ENCODE measurements at regions not wholly inside any gene's neighbourhood (a gene's known extent, or its start where the extent isn't known, plus 50 kb on each side); places are given as distances from the start of the nearest gene placed in this dataset.

DNA sequence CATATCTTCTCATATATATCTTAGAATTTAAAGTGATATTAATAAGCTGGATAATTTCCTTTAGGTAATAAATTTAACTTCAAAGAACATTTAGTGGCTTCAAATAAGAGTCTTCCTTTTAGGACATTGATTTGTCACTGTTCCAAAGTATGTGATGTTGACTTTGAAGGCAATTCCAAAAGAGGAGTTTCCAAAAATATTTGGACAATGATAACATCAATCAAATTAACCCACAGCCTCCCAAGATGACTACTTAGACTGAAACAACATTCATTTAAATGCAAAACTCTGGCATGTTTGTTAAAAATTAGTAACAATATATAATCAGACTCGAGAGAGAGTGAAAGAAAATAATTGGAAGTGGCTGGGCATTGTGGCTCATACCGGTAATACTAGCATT is 211.1 kb downstream of the OGFRL1 start:
- TF ChIP-seq, protein P1, sequence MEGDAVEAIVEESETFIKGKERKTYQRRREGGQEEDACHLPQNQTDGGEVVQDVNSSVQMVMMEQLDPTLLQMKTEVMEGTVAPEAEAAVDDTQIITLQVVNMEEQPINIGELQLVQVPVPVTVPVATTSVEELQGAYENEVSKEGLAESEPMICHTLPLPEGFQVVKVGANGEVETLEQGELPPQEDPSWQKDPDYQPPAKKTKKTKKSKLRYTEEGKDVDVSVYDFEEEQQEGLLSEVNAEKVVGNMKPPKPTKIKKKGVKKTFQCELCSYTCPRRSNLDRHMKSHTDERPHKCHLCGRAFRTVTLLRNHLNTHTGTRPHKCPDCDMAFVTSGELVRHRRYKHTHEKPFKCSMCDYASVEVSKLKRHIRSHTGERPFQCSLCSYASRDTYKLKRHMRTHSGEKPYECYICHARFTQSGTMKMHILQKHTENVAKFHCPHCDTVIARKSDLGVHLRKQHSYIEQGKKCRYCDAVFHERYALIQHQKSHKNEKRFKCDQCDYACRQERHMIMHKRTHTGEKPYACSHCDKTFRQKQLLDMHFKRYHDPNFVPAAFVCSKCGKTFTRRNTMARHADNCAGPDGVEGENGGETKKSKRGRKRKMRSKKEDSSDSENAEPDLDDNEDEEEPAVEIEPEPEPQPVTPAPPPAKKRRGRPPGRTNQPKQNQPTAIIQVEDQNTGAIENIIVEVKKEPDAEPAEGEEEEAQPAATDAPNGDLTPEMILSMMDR (IDR thresholded peaks at IDR 0.05) = no peak
- no peak for TF ChIP-seq POLR2AphosphoS5 (IDR thresholded peaks at IDR 0.05)
- TF ChIP-seq POLR2A (IDR thresholded peaks at IDR 0.05) = no peak
- no peak for TF ChIP-seq EP300 (IDR thresholded peaks at IDR 0.05)
